HG03469 (cell line): ENCODE measurements at regions not wholly inside any gene's neighbourhood (a gene's known extent, or its start where the extent isn't known, plus 50 kb on each side); places are given as distances from the start of the nearest gene placed in this dataset.

Experiments used
- ATAC-seq: cut with Tn5 transposase; IDR thresholded peaks from one replicate; pipeline ENCODE4 v1.9.1; 2021; ENCODE audit warnings: mild to moderate bottlenecking, moderate library complexity, moderate number of reproducible peaks; ENCODE audit not compliant: unreplicated experiment

DNA sequence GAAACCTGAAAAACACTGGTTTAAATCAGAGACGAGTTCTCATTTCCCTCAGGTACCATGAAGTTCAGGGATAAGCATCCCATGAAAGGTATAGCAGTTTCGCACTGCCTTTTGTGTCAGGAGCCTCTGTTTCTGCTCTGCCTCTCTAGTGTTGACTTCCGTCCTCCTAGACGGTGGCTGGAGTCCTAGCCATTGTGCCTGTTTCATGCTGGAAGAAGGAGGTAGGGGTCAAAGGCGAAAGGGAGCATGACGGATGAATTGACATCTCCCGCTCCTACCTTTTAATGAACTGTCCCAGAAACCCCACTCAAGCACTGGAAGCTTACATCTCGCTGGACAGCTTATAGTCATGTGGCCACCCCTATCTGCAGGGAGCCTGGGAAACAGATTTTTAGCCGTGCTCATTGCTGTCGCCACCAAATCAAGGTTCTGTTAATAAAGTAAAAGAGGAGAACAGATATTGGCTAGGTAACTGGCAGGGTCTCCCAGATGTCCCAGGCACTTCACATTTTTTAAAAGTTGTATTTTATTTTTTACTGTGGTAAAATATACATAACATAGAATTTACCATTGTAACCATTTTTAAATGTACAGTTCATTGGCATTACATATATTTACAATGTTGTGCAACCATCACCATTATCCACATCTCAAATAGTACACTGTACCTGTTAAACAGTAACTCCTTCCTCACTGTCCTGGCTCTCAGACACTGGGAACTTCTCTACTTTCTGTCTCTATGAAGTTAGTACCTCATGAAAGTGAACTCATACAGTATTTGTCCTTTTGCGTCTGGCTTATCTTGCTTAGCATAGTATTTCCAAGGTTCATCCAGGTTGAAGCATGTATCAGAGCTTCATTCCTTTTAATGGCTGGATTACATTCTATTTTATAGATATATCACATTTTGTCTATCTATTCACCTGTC is 55.0 kb upstream of the CTLA4 start:
- no peak for ATAC-seq

GRCh38 chr2:203813684-203814083 is 53.9 kb upstream of the CTLA4 start:
- ATAC-seq: no peak

- peak; percentile 74 for ATAC-seq
Measured at GRCh38 chr2:203814661-203815540, 52.7 kb upstream of the CTLA4 start.

- no peak for ATAC-seq
Measured at GRCh38 chr2:203815541-203815898, 52.1 kb upstream of the CTLA4 start.

GRCh38 chr2:203817147-203817546 is 50.4 kb upstream of the CTLA4 start:
- ATAC-seq: no peak
